ENCODE measurements at regions not wholly inside any gene's neighbourhood (a gene's known extent, or its start where the extent isn't known, plus 50 kb on each side); places are given as distances from the start of the nearest gene placed in this dataset.

DNA sequence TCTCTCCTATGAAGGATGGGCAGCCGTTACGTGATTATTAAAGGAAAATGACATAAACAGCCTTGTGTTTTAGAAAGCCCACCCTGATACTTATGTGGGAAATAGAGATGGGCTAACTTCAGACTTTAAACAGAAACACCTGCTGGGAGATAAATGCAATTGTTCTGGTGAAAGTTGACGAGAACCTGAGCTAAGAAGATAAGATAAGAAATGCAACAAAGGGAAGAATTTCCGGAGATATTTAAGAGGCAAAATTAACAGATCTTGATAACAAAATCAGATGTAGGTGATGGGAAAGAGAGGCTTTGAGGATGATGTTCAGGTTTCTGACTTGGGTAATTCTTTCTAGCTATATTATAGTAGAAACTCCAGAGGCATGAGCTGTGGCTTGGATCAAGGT, 102.7 kb upstream of the SLC7A11 start:
- Histone ChIP-seq H3K9ac (ENCODE audit: low read depth, low read length, poor library complexity, severe bottlenecking) (no peak overlapping the region), H3F3A (ENCODE audit: low read depth) (peaks cover 4% of the 10 kb centered on the region; the same call in 1 of the 2 replicates), H3K36me3 (ENCODE audit: insufficient read depth, low read length) (no peaks in the 10 kb centered on the region), H3K9me2 (replicated peaks; ENCODE audit: low read depth, low read length) (no peaks in the 10 kb centered on the region), H3K9me3 (ENCODE audit: insufficient read depth, low read depth, low read length) (no peaks in the 10 kb centered on the region), H3K27me3 (ENCODE audit: insufficient read depth, low read length, poor library complexity, severe bottlenecking) (no peaks in the 10 kb centered on the region), H3K4me2 (ENCODE audit: low read depth, low read length, poor library complexity, severe bottlenecking) (no peak overlapping the region), H4K20me1 (ENCODE audit: insufficient read depth, low read length, poor library complexity, severe bottlenecking) (no peaks in the 10 kb centered on the region), H3K79me2 (ENCODE audit: insufficient read depth, low read length) (no peaks in the 10 kb centered on the region), H2AFZ (ENCODE audit: low read length) (no peak overlapping the region), H3K4me1 (ENCODE audit: insufficient read depth, low read length, poor library complexity, severe bottlenecking) (peaks cover 66% of the 10 kb centered on the region), H3K4me3 (ENCODE audit: low read length, poor library complexity, severe bottlenecking) (no peak overlapping the region)
- no peak for TF ChIP-seq EZH2phosphoT487 (IDR thresholded peaks at IDR 0.05; ENCODE audit: borderline replicate concordance)
- TF ChIP-seq, protein P1, sequence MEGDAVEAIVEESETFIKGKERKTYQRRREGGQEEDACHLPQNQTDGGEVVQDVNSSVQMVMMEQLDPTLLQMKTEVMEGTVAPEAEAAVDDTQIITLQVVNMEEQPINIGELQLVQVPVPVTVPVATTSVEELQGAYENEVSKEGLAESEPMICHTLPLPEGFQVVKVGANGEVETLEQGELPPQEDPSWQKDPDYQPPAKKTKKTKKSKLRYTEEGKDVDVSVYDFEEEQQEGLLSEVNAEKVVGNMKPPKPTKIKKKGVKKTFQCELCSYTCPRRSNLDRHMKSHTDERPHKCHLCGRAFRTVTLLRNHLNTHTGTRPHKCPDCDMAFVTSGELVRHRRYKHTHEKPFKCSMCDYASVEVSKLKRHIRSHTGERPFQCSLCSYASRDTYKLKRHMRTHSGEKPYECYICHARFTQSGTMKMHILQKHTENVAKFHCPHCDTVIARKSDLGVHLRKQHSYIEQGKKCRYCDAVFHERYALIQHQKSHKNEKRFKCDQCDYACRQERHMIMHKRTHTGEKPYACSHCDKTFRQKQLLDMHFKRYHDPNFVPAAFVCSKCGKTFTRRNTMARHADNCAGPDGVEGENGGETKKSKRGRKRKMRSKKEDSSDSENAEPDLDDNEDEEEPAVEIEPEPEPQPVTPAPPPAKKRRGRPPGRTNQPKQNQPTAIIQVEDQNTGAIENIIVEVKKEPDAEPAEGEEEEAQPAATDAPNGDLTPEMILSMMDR (conservative IDR thresholded peaks at IDR 0.05; ENCODE audit: low read length) = no peak

DNA sequence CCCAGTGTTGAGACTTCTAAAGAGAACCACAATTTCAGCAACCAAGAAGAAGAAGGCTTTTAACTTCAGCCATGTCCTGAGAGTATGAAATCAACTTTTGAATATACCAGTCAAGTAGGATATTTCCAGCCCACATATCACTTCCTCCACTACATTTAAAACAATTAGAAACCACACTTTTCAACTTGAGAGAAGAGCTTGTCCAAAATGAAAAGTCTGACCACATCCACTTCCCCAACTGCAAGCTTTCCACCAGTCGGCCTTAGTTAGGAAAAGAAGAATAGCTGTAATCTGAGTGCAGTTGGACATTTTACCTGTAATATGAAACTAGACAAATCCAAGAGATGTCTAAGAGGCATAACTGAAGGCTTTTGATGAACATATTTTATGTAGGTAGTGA, 101.9 kb upstream of the SLC7A11 start:
- no peak overlapping the region for H3K4me3 ChIP-seq (ENCODE audit: low read length, poor library complexity, severe bottlenecking)
- no peaks in the 10 kb centered on the region for H4K20me1 ChIP-seq (ENCODE audit: insufficient read depth, low read length, poor library complexity, severe bottlenecking)
- H3K4me1 ChIP-seq (ENCODE audit: insufficient read depth, low read length, poor library complexity, severe bottlenecking) = peaks cover 66% of the 10 kb centered on the region
- H3K36me3 ChIP-seq (ENCODE audit: insufficient read depth, low read length) = no peaks in the 10 kb centered on the region
- no peaks in the 10 kb centered on the region for H3K27me3 ChIP-seq (ENCODE audit: insufficient read depth, low read length, poor library complexity, severe bottlenecking)
- H2AFZ ChIP-seq (ENCODE audit: low read length) = no peak overlapping the region
- no peaks in the 10 kb centered on the region for H3K79me2 ChIP-seq (ENCODE audit: insufficient read depth, low read length)
- peak overlapping the region; percentile 43 for H3K4me2 ChIP-seq (ENCODE audit: low read depth, low read length, poor library complexity, severe bottlenecking)
- no peak for TF ChIP-seq EZH2phosphoT487 (IDR thresholded peaks at IDR 0.05; ENCODE audit: borderline replicate concordance)
- TF ChIP-seq, protein P1 (conservative IDR thresholded peaks at IDR 0.05; ENCODE audit: low read length) = no peak
- H3K9me3 ChIP-seq (ENCODE audit: insufficient read depth, low read depth, low read length) = no peaks in the 10 kb centered on the region
- no peaks in the 10 kb centered on the region for H3K9me2 ChIP-seq (replicated peaks; ENCODE audit: low read depth, low read length)
- H3F3A ChIP-seq (ENCODE audit: low read depth) = peaks cover 4% of the 10 kb centered on the region; the same call in 1 of the 2 replicates
- H3K9ac ChIP-seq (ENCODE audit: low read depth, low read length, poor library complexity, severe bottlenecking) = no peak overlapping the region

DNA sequence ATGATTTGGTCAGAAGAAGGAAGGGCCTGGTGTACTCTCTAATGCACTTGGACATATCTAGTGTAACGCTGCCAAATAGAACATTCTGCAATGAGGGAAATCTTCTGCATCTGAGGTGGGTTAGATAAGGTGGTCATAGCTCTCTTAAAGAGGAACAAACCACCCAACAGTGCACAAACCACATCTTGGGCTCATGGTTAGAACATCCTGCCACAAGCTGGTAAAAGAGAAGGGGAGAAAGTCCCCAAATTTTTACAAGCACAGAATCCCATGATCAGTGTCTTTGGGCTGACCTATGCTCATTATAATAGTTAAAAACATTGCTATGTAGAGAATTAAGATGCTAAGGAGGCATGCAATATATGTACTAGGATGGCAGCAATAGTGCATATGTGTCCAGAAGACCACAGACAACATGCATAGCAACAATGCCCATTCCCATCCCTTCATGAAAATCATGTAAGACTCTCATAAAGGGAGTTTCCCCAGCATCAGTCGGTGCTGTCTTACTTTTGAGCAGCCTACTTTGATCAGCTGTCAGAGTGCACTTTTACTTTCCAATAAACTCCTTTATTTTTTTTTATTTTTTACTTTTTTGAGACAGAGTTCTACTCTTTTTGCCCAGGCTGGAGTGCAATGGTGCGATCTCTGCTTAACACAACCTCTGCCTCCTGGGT, 99.7 kb upstream of the SLC7A11 start:
- no peaks in the 10 kb centered on the region for H3K27me3 ChIP-seq (ENCODE audit: insufficient read depth, low read length, poor library complexity, severe bottlenecking)
- H2AFZ ChIP-seq (ENCODE audit: low read length) = no peak overlapping the region
- no peaks in the 10 kb centered on the region for H4K20me1 ChIP-seq (ENCODE audit: insufficient read depth, low read length, poor library complexity, severe bottlenecking)
- no peaks in the 10 kb centered on the region for H3K9me3 ChIP-seq (ENCODE audit: insufficient read depth, low read depth, low read length)
- H3K4me1 ChIP-seq (ENCODE audit: insufficient read depth, low read length, poor library complexity, severe bottlenecking) = peaks cover 50% of the 10 kb centered on the region
- H3K4me2 ChIP-seq (ENCODE audit: low read depth, low read length, poor library complexity, severe bottlenecking) = peak overlapping the region; percentile 61
- peaks cover 4% of the 10 kb centered on the region; the same call in 1 of the 2 replicates for H3F3A ChIP-seq (ENCODE audit: low read depth)
- no peak for TF ChIP-seq EZH2phosphoT487 (IDR thresholded peaks at IDR 0.05; ENCODE audit: borderline replicate concordance)
- TF ChIP-seq, protein P1 (conservative IDR thresholded peaks at IDR 0.05; ENCODE audit: low read length) = no peak
- H3K9ac ChIP-seq (ENCODE audit: low read depth, low read length, poor library complexity, severe bottlenecking) = no peak overlapping the region
- H3K9me2 ChIP-seq (replicated peaks; ENCODE audit: low read depth, low read length) = no peaks in the 10 kb centered on the region
- peak overlapping the region; percentile 31 for H3K4me3 ChIP-seq (ENCODE audit: low read length, poor library complexity, severe bottlenecking)
- no peaks in the 10 kb centered on the region for H3K36me3 ChIP-seq (ENCODE audit: insufficient read depth, low read length)
- no peaks in the 10 kb centered on the region for H3K79me2 ChIP-seq (ENCODE audit: insufficient read depth, low read length)
